Body of pancreas (tissue), 4 donors: ENCODE measurements at regions not wholly inside any gene's neighbourhood (a gene's known extent, or its start where the extent isn't known, plus 50 kb on each side); places are given as distances from the start of the nearest gene placed in this dataset.

Experiments used
- CTCF ChIP-seq, 7 experiments: fragments of 450-650 bp in 4 of 7; fragments of 200-600 bp in 3 of 7; sonication (generic) in 3 of 7; IDR thresholded peaks; one replicate each; pipeline ENCODE4 v1.5.1; 2016 to 2019; ENCODE audit warnings: antibody characterized with exemption in 7 of 7
- POLR2A ChIP-seq, 3 donors: fragments of 450-650 bp; IDR thresholded peaks; one replicate each; pipeline ENCODE4 v1.6.1; 2016; ENCODE audit warnings: antibody characterized with exemption in 3 of 3, mild to moderate bottlenecking in 2 of 3

GRCh38 chr15:35822153-35822552, 276.2 kb upstream of the DPH6 start:
- TF ChIP-seq CTCF (IDR thresholded peaks at IDR 0.05) = no peak
- no peak for TF ChIP-seq POLR2A (IDR thresholded peaks at IDR 0.05)
